AG09309 (cell line): ENCODE measurements at regions not wholly inside any gene's neighbourhood (a gene's known extent, or its start where the extent isn't known, plus 50 kb on each side); places are given as distances from the start of the nearest gene placed in this dataset.

Experiments
- DNase-seq: peaks from one replicate; pipeline ENCODE4 v3.0.0-alpha.2; 2010; ENCODE audit warnings: low read depth
- H3K4me3 ChIP-seq: 2 replicates; pipeline ENCODE4 v1.5.1; 2011; ENCODE audit warnings: mild to moderate bottlenecking, low read depth, low read length, moderate library complexity; ENCODE audit not compliant: control insufficient read depth
- CTCF ChIP-seq: IDR thresholded peaks from 2 replicates; pipeline ENCODE4 v1.5.1; 2011; ENCODE audit warnings: mild to moderate bottlenecking, low read depth, low read length, inconsistent platforms; ENCODE audit not compliant: insufficient read depth, control insufficient read depth; ENCODE audit errors: missing control alignments

GRCh38 chr3:18835021-18835420, 313.3 kb upstream of the KCNH8 start:
- DNase-seq: no peak
- no peak for TF ChIP-seq CTCF

GRCh38 chr3:18830087-18830486, 318.2 kb upstream of the KCNH8 start:
- H3K4me3 ChIP-seq: no peak overlapping the region
- no peak for TF ChIP-seq CTCF
- no peak for DNase-seq

More at GRCh38 chr3:18835021-18835420, 313.3 kb upstream of the KCNH8 start:
- no peak overlapping the region for H3K4me3 ChIP-seq

GRCh38 chr3:18828637-18829036, 319.7 kb upstream of the KCNH8 start:
- no peak overlapping the region for H3K4me3 ChIP-seq
- no peak for DNase-seq
- TF ChIP-seq CTCF: no peak

- DNase-seq: no peak
- no peak overlapping the region for H3K4me3 ChIP-seq
- no peak for TF ChIP-seq CTCF
Observed at GRCh38 chr3:18827664-18828063, 320.6 kb upstream of the KCNH8 start.

- no peak for TF ChIP-seq CTCF
- no peak for DNase-seq
- no peak overlapping the region for H3K4me3 ChIP-seq
Observed at GRCh38 chr3:18825665-18826064, 322.6 kb upstream of the KCNH8 start.

GRCh38 chr3:18813300-18813699, 335.0 kb upstream of the KCNH8 start:
- no peak overlapping the region for H3K4me3 ChIP-seq
- TF ChIP-seq CTCF: no peak
- DNase-seq: no peak

GRCh38 chr3:18812316-18812715, 336.0 kb upstream of the KCNH8 start:
- no peak for DNase-seq
- no peak overlapping the region for H3K4me3 ChIP-seq
- no peak for TF ChIP-seq CTCF
